IMR-90 (cell line): ENCODE measurements at regions not wholly inside any gene's neighbourhood (a gene's known extent, or its start where the extent isn't known, plus 50 kb on each side); places are given as distances from the start of the nearest gene placed in this dataset.

Experiments
- ATAC-seq: fragments of 200-7000 bp; cut with Tn5 transposase; 2 replicates; pipeline ENCODE4 v1.9.1; 2020; ENCODE audit warnings: low read depth, mild to moderate bottlenecking, moderate library complexity
- BruUV-seq: library from RNA; stranded (reverse); fragments of 400-500 nt; replicated peaks from 2 replicates; lab custom pipeline; 2021; lab: Mats Ljungman, UMichigan
- CTCF ChIA-PET: fragments of 300-600 bp; formaldehyde crosslinking; extraction: SDS; loops from one replicate; lab custom pipeline; 2021; ENCODE audit warnings: antibody characterized with exemption; lab: Yijun Ruan, JAX
- POLR2A ChIA-PET: fragments of 300-600 bp; sonication (Branson Sonifier 250); formaldehyde crosslinking; loops from one replicate; lab custom pipeline; 2022; ENCODE audit warnings: antibody characterized with exemption; ENCODE audit not compliant: unreplicated experiment; lab: Charles Lee
- DNase-seq: peaks from one replicate; pipeline ENCODE4 v3.0.0; 2013
- H2AFZ ChIP-seq: replicated peaks from 2 replicates; pipeline ENCODE3; 2013; ENCODE audit warnings: low read length, mild to moderate bottlenecking; ENCODE audit not compliant: poor library complexity
- H2AK5ac ChIP-seq: 2 replicates; pipeline ENCODE4 v1.6.1; 2013; ENCODE audit warnings: low read depth, low read length, inconsistent platforms
- H2AK9ac ChIP-seq: replicated peaks from 2 replicates; pipeline ENCODE3; 2013; ENCODE audit warnings: mild to moderate bottlenecking, low read depth, low read length, moderate library complexity; ENCODE audit not compliant: poor library complexity
- H2BK120ac ChIP-seq: 2 replicates; pipeline ENCODE4 v1.6.1; 2013; ENCODE audit warnings: low read depth, low read length, inconsistent platforms
- H2BK15ac ChIP-seq: 3 replicates; pipeline ENCODE4 v1.6.1; 2013; ENCODE audit warnings: low read depth, low read length, inconsistent platforms
- H2BK20ac ChIP-seq: 2 replicates; pipeline ENCODE4 v1.6.1; 2013; ENCODE audit warnings: low read depth, mild to moderate bottlenecking, inconsistent platforms, low read length, moderate library complexity
- H2BK5ac ChIP-seq: 2 replicates; pipeline ENCODE4 v1.6.1; 2013; ENCODE audit warnings: mild to moderate bottlenecking, low read depth, low read length, inconsistent platforms; ENCODE audit not compliant: poor library complexity, severe bottlenecking
- H3K14ac ChIP-seq: replicated peaks from 2 replicates; pipeline ENCODE4 v1.6.1; 2013; ENCODE audit warnings: low read depth, low read length, inconsistent platforms
- H3K18ac ChIP-seq: 2 replicates; pipeline ENCODE4 v1.6.1; 2013; ENCODE audit warnings: low read depth, low read length, control low read depth
- H3K23ac ChIP-seq: 2 replicates; pipeline ENCODE4 v1.6.1; 2013; ENCODE audit warnings: low read depth, low read length, inconsistent platforms
- H3K27ac ChIP-seq: 2 replicates; pipeline ENCODE4 v1.5.1; 2013; ENCODE audit warnings: mild to moderate bottlenecking, control low read depth, low read length; ENCODE audit not compliant: insufficient read depth
- H3K27me3 ChIP-seq: 2 replicates; pipeline ENCODE4 v1.6.1; 2013; ENCODE audit warnings: low read length; ENCODE audit not compliant: control insufficient read depth, insufficient read depth
- H3K36me3 ChIP-seq: 2 replicates; pipeline ENCODE4 v1.6.1; 2013; ENCODE audit warnings: low read length, mixed read lengths; ENCODE audit not compliant: control insufficient read depth, insufficient read depth
- H3K4ac ChIP-seq: 2 replicates; pipeline ENCODE4 v1.6.1; 2013; ENCODE audit warnings: low read depth, low read length, inconsistent platforms
- H3K4me1 ChIP-seq: 2 replicates; pipeline ENCODE4 v1.6.1; 2013; ENCODE audit warnings: low read length, mixed read lengths; ENCODE audit not compliant: control insufficient read depth, insufficient read depth
- H3K4me2 ChIP-seq: 2 replicates; pipeline ENCODE4 v1.6.1; 2013; ENCODE audit warnings: low read depth, mild to moderate bottlenecking, control low read depth, low read length, moderate library complexity
- H3K4me3 ChIP-seq: 2 replicates; pipeline ENCODE4 v1.5.1; 2013; ENCODE audit warnings: low read depth, mild to moderate bottlenecking, control low read depth, low read length, moderate library complexity; ENCODE audit not compliant: insufficient read depth
- H3K56ac ChIP-seq: 2 replicates; pipeline ENCODE4 v1.6.1; 2013; ENCODE audit warnings: low read length, inconsistent platforms; ENCODE audit not compliant: insufficient read depth; ENCODE audit errors: extremely low read depth
- H3K79me1 ChIP-seq, 2 experiments: 2 replicates each; pipeline ENCODE4 v1.6.1; 2013; ENCODE audit warnings: low read length in 2 of 2, inconsistent platforms in 1 of 2, low read depth in 1 of 2
- H3K9ac ChIP-seq: 2 replicates; pipeline ENCODE4 v1.6.1; 2013; ENCODE audit warnings: low read depth, low read length, control low read depth
- H3K9me1 ChIP-seq: 2 replicates; pipeline ENCODE4 v1.6.1; 2013; ENCODE audit warnings: low read length, inconsistent platforms; ENCODE audit not compliant: insufficient read depth
- H3K9me3 ChIP-seq: 2 replicates; pipeline ENCODE4 v1.6.1; 2013; ENCODE audit warnings: low read length; ENCODE audit not compliant: control insufficient read depth, insufficient read depth
- H4K20me1 ChIP-seq: 2 replicates; pipeline ENCODE4 v1.6.1; 2013; ENCODE audit warnings: low read length, inconsistent platforms; ENCODE audit not compliant: insufficient read depth
- H4K5ac ChIP-seq: 2 replicates; pipeline ENCODE4 v1.6.1; 2013; ENCODE audit warnings: mild to moderate bottlenecking, low read depth, low read length, control low read depth
- H4K8ac ChIP-seq, 2 experiments: 2 replicates each; pipeline ENCODE4 v1.6.1; 2013; ENCODE audit warnings: low read depth in 2 of 2, low read length in 2 of 2, control low read depth in 1 of 2, inconsistent platforms in 1 of 2
- H4K91ac ChIP-seq: 2 replicates; pipeline ENCODE4 v1.6.1; 2013; ENCODE audit warnings: low read depth, low read length, inconsistent platforms; ENCODE audit not compliant: insufficient read depth
- BHLHE40 ChIP-seq: fragments of 150-350 bp; IDR thresholded peaks from 2 replicates; pipeline ENCODE4 v1.6.1; 2016; ENCODE audit warnings: mild to moderate bottlenecking, low read depth, low read length
- CEBPB ChIP-seq: IDR thresholded peaks from 2 replicates; pipeline ENCODE4 v1.6.1; 2012; ENCODE audit warnings: low read depth, low read length, improper control_type of control experiment
- POLR2A ChIP-seq: IDR thresholded peaks from 2 replicates; pipeline ENCODE4 v1.6.1; 2012; ENCODE audit warnings: mild to moderate bottlenecking, low read depth, low read length
- RAD21 ChIP-seq: IDR thresholded peaks from 2 replicates; pipeline ENCODE4 v1.6.1; 2012; ENCODE audit warnings: low read length, improper control_type of control experiment
- RFX5 ChIP-seq: IDR thresholded peaks from 2 replicates; pipeline ENCODE4 v1.8.0; 2012; ENCODE audit warnings: low read depth, mild to moderate bottlenecking, low read length, moderate library complexity
- dilution Hi-C: fragments of 300-500 bp; cut with HindIII; formaldehyde crosslinking; loops from one replicate; pipeline ENCODE4 v1.14.3; 2018; ENCODE audit warnings: low sequenced_read_pairs; ENCODE audit not compliant: unreplicated experiment
- in situ Hi-C: fragments of 300-500 bp; cut with MboI; formaldehyde crosslinking; loops from 3 replicates; pipeline ENCODE4 v1.14.3; 2019; ENCODE audit warnings: low sequenced_read_pairs, inconsistent platforms, mixed read lengths
- intact Hi-C: fragments of 100-400 bp; cut with micrococcal nuclease; formaldehyde crosslinking; loops from 2 replicates; pipeline ENCODE4 v1.10.0; 2022

DNA sequence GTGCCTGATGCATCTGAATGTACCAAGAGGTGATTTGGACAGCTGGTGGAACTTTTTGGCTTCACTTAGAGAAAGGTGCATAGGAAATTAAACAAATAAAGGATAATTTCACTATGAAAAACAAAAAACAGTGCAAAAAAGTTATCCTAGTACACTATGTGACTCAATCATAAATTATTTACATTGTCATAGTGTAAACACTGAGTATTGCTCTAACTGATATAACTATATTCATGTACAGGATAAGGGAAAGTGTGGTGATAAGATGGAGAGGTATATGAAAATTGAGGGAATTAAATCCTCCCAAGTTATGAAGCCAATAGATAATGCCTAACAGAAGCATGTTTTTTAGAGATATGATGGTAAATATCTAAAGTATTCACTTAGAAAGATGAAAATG, 50.2 kb upstream of the CPNE4 start:
- CTCF ChIA-PET, result interaction anchor here (0.8 kb wide), 1 partner anchor 32 kb away, joined by 3 read pairs; no protein-coding TSS in a partner anchor
- Histone ChIP-seq H3K56ac (no peak overlapping the region), H4K5ac (no peak overlapping the region), H3K36me3 (no peaks in the 10 kb centered on the region), H2AFZ (no peak overlapping the region), H3K4me2 (no peak overlapping the region), H3K4ac (no peak overlapping the region), H3K14ac (no peak overlapping the region), H3K79me1 (no peaks in the 10 kb centered on the region), H3K18ac (no peak overlapping the region), H4K20me1 (no peaks in the 10 kb centered on the region), H2AK9ac (no peak overlapping the region), H3K23ac (no peak overlapping the region), H3K27ac (no peak overlapping the region), H4K91ac (no peak overlapping the region), H3K4me3 (no peak overlapping the region), H3K9ac (no peak overlapping the region), H2AK5ac (no peak overlapping the region), H3K9me1 (no peaks in the 10 kb centered on the region), H3K27me3 (no peaks in the 10 kb centered on the region), H2BK20ac (no peak overlapping the region), H3K9me3 (no peaks in the 10 kb centered on the region), H2BK15ac (no peak overlapping the region), H2BK5ac (no peak overlapping the region), H3K4me1 (no peaks in the 10 kb centered on the region), H4K8ac (no peak overlapping the region), H2BK120ac (no peak overlapping the region)
- DNase-seq (no peak), ATAC-seq (no peak)
- dilution Hi-C loops, result no loop called here
- no TSS peak for BruUV-seq
- TF ChIP-seq RAD21 (no peak), POLR2A (no peak), BHLHE40 (no peak), CEBPB (no peak), RFX5 (no peak)
- in situ Hi-C loops, result no loop called here
- POLR2A ChIA-PET, result no interaction called here
- intact Hi-C loops, result no loop called here
